OCI-M2 (cell line): ENCODE measurements at regions not wholly inside any gene's neighbourhood (a gene's known extent, or its start where the extent isn't known, plus 50 kb on each side); places are given as distances from the start of the nearest gene placed in this dataset.

Experiments used
- DNase-seq: peaks from one replicate; lab custom pipeline; 2025; ENCODE audit not compliant: unreplicated experiment; lab: John Stamatoyannopoulos, UW

GRCh38 chr4:16278178-16278577, 51.9 kb upstream of the TAPT1 start:
- no peak for DNase-seq
